Fibroblast of lung (primary cell): ENCODE measurements at regions not wholly inside any gene's neighbourhood (a gene's known extent, or its start where the extent isn't known, plus 50 kb on each side); places are given as distances from the start of the nearest gene placed in this dataset.
A peak's percentile ranks its signal among the peaks of the same experiment; 100 is the strongest.

ENCODE experiments used
- DNase-seq, 2 donors: peaks; one replicate each; pipeline versions ENCODE4 v3.0.0 to v3.0.0-alpha.2; 2010; ENCODE audit warnings: low read depth in 2 of 2
- H2AFZ ChIP-seq: 2 replicates; pipeline ENCODE4 v1.5.1; 2012; ENCODE audit warnings: low read length, control low read depth, inconsistent platforms
- H3K27ac ChIP-seq: 2 replicates; pipeline ENCODE4 v1.5.1; 2011; ENCODE audit warnings: low read length, control low read depth; ENCODE audit not compliant: insufficient read depth
- H3K27me3 ChIP-seq: 2 replicates; pipeline ENCODE4 v1.5.1; 2011; ENCODE audit warnings: mild to moderate bottlenecking, low read length; ENCODE audit not compliant: control insufficient read depth, insufficient read depth
- H3K36me3 ChIP-seq: 2 replicates; pipeline ENCODE4 v1.5.1; 2011; ENCODE audit warnings: low read length; ENCODE audit not compliant: control insufficient read depth, insufficient read depth
- H3K4me1 ChIP-seq: 2 replicates; pipeline ENCODE4 v1.5.1; 2011; ENCODE audit warnings: low read length; ENCODE audit not compliant: control insufficient read depth, insufficient read depth; ENCODE audit errors: extremely low read depth
- H3K4me2 ChIP-seq: 2 replicates; pipeline ENCODE4 v1.5.1; 2011; ENCODE audit warnings: low read length, control low read depth; ENCODE audit not compliant: insufficient read depth; ENCODE audit errors: extremely low read depth
- H3K4me3 ChIP-seq, 4 experiments: fragments of 200-600 bp in 1 of 4; sonication (generic) in 1 of 4; replicated peaks in 1 of 4; 2 replicates each; pipeline ENCODE4 v1.5.1; 2011 to 2016; ENCODE audit warnings: low read length in 4 of 4, low read depth in 3 of 4, mild to moderate bottlenecking in 3 of 4, control low read depth in 2 of 4, inconsistent platforms in 1 of 4, mixed read lengths in 1 of 4; ENCODE audit not compliant: insufficient read depth in 1 of 4; ENCODE audit errors: control extremely low read depth in 1 of 4
- H3K79me2 ChIP-seq: 2 replicates; pipeline ENCODE4 v1.5.1; 2012; ENCODE audit warnings: mild to moderate bottlenecking, low read length, inconsistent platforms; ENCODE audit not compliant: control insufficient read depth, insufficient read depth
- H3K9ac ChIP-seq: 2 replicates; pipeline ENCODE4 v1.5.1; 2011; ENCODE audit warnings: mild to moderate bottlenecking, low read length, control low read depth; ENCODE audit not compliant: insufficient read depth
- H3K9me3 ChIP-seq: 2 replicates; pipeline ENCODE4 v1.5.1; 2012; ENCODE audit warnings: low read depth, low read length; ENCODE audit not compliant: control insufficient read depth, insufficient read depth
- H4K20me1 ChIP-seq: 2 replicates; pipeline ENCODE4 v1.5.1; 2011; ENCODE audit warnings: low read length; ENCODE audit not compliant: control insufficient read depth, insufficient read depth; ENCODE audit errors: extremely low read depth
- CTCF ChIP-seq, 2 donors: IDR thresholded peaks in 1 of 2; conservative IDR thresholded peaks in 1 of 2; 1 replicate in 1 of 2; 2 replicates in 1 of 2; pipeline ENCODE4 v1.5.1; 2011 to 2012; ENCODE audit warnings: low read length in 2 of 2, control low read depth in 1 of 2, inconsistent platforms in 1 of 2, low read depth in 1 of 2, mild to moderate bottlenecking in 1 of 2
- EZH2 ChIP-seq: IDR thresholded peaks from 2 replicates; pipeline ENCODE4 v1.5.1; 2012; ENCODE audit warnings: low read length, control low read depth, mild to moderate bottlenecking; ENCODE audit errors: missing control alignments

- peaks cover 10% of the 10 kb centered on the region for H3K4me1 ChIP-seq
- TF ChIP-seq CTCF (conservative IDR thresholded peaks at IDR 0.05 in 1 of 2, IDR thresholded peaks at IDR 0.05 in 1 of 2; ENCODE audit: low read depth in 1 of 2, low read length in 2 of 2) (no peak), EZH2 (no peak)
- no peaks in the 10 kb centered on the region for H4K20me1 ChIP-seq
- H3K36me3 ChIP-seq: no peaks in the 10 kb centered on the region
- H3K9me3 ChIP-seq: no peaks in the 10 kb centered on the region
- no peaks in the 10 kb centered on the region for H3K79me2 ChIP-seq
- peak overlapping the region; percentile 43 for H3K27ac ChIP-seq
- peak overlapping the region; percentile 84 for H3K4me2 ChIP-seq
- H3K27me3 ChIP-seq: peaks cover 4% of the 10 kb centered on the region
- H3K9ac ChIP-seq: peak overlapping the region; percentile 34
- peak overlapping the region in 1 of 4 experiments; percentile 35 for H3K4me3 ChIP-seq
- DNase-seq: peak; percentile 59 to 76
- H2AFZ ChIP-seq: peak overlapping the region; percentile 6
These were observed 107.6 kb downstream of the ETS2 start for GRCh38 chr21:38913120-38913892.

GRCh38 chr21:38912789-38913119, 107.0 kb downstream of the ETS2 start:
- Histone ChIP-seq H2AFZ (peak overlapping the region; percentile 6), H3K36me3 (no peaks in the 10 kb centered on the region), H3K9ac (no peak overlapping the region), H3K4me1 (peaks cover 10% of the 10 kb centered on the region), H3K27ac (peak overlapping the region; percentile 3), H3K4me3 (peak overlapping the region in 1 of 4 experiments; percentile 35), H3K27me3 (peaks cover 4% of the 10 kb centered on the region), H3K79me2 (no peaks in the 10 kb centered on the region), H3K4me2 (peak overlapping the region; percentile 49), H4K20me1 (no peaks in the 10 kb centered on the region), H3K9me3 (no peaks in the 10 kb centered on the region)
- no peak for TF ChIP-seq CTCF (conservative IDR thresholded peaks at IDR 0.05 in 1 of 2, IDR thresholded peaks at IDR 0.05 in 1 of 2; ENCODE audit: low read depth in 1 of 2, low read length in 2 of 2)
- DNase-seq: no peak

GRCh38 chr21:38912102-38912629, 106.4 kb downstream of the ETS2 start:
- H3K4me1 ChIP-seq: peaks cover 14% of the 10 kb centered on the region
- H3K27me3 ChIP-seq: peaks cover 4% of the 10 kb centered on the region
- H3K79me2 ChIP-seq: no peaks in the 10 kb centered on the region
- DNase-seq: peak in 1 of 2 donors; percentile 70
- no peaks in the 10 kb centered on the region for H3K36me3 ChIP-seq
- no peak overlapping the region for H3K4me2 ChIP-seq
- no peak overlapping the region for H3K9ac ChIP-seq
- H2AFZ ChIP-seq: no peak overlapping the region
- no peak overlapping the region for H3K27ac ChIP-seq
- no peaks in the 10 kb centered on the region for H4K20me1 ChIP-seq
- no peak overlapping the region for H3K4me3 ChIP-seq
- no peaks in the 10 kb centered on the region for H3K9me3 ChIP-seq
- TF ChIP-seq CTCF (conservative IDR thresholded peaks at IDR 0.05 in 1 of 2, IDR thresholded peaks at IDR 0.05 in 1 of 2; ENCODE audit: low read depth in 1 of 2, low read length in 2 of 2) (no peak), EZH2 (no peak)
